Hematopoietic multipotent progenitor cell (in vitro differentiated cells): ENCODE measurements at regions not wholly inside any gene's neighbourhood (a gene's known extent, or its start where the extent isn't known, plus 50 kb on each side); places are given as distances from the start of the nearest gene placed in this dataset.
"Not testable (repeated sequence)": the region's sequence is repeated elsewhere in the genome, so short reads cannot be mapped to it uniquely, and the experiment has no call there.

Source experiments
- DNase-seq, 3 donors: peaks; one replicate each; pipeline ENCODE4 v3.0.0-alpha.2; 2011 to 2015; ENCODE audit warnings: low read depth in 2 of 3, low spot score in 2 of 3

- no peak for DNase-seq
Measured at GRCh38 chr4:178138491-178138890, 696.3 kb upstream of the AGA start.

- no peak for DNase-seq
Measured at GRCh38 chr4:178140326-178140915, 698.2 kb upstream of the AGA start.

- no peak for DNase-seq
Measured at GRCh38 chr4:178142724-178143123, 700.5 kb upstream of the AGA start.

DNA sequence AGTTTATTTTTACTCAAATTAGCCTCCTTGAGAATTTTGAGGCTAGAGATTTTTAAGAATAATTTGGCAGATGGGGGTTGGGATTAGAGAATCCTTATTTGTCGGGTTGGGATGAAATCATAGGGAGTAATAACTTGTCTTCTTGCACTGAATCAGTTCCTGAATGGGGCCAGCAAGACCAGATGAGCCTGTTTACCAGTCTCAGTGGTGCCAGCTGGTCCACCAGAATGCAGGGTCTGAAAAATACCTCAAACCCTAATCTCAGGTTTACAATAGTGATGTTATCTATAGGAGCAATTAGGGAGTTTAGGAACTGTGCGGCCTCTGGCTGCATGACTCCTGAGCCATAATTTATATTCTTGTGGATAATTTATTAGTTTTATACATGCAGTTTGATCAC, 705.9 kb upstream of the AGA start:
- no peak for DNase-seq

DNA sequence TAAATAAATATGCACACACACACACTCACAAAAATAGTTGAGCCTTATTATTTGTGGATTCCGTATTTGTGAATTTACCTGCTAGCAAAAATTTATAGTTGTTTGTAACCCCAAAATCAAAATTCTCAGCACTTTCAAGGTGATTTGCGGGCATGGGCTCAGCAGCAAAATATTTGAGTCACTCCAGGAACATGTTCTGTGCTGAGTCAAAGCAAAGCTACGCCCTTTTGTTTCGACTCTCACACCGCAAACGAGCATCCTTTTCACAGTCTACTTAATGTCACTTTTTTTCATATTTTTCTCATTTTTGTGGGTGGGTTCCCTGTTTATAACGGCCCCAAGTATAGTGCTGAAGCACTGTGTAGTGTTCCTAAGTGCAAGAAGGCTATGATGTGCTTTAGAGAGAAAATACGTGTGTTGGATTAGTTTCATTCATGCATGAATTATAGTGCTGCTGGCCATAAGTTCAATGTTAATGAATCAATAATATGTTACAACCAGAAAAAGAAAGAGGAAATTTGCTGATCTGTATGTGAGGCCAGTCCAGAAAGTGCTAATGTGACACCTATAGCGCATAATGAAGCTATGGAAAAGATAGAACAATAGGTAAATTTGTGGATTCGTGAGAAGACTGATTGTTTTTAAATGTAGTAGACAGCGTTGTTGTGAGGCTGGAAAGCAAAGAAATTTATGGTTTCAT, 723.2 kb upstream of the AGA start:
- no peak for DNase-seq

GRCh38 chr4:178165951-178166308, 723.7 kb upstream of the AGA start:
- DNase-seq: no peak

DNA sequence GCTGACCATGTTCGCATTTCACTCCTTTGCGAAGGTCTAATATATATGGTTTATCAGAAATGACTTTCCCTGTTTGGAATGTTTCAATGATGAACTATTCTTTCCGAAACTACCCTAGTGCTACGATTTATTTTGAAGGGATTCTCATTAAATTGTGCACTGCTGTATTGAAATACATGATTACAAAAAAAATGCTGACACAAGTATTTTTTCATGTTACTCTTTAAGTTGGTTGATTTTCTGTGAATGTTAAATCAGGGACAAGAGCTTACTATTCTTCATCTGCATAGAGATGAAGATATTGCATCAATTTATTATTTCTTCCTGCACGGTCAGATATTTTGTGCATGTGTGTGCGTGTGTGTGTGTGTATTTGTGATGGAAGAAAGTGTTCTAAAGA, 731.5 kb upstream of the AGA start:
- DNase-seq: no peak

DNA sequence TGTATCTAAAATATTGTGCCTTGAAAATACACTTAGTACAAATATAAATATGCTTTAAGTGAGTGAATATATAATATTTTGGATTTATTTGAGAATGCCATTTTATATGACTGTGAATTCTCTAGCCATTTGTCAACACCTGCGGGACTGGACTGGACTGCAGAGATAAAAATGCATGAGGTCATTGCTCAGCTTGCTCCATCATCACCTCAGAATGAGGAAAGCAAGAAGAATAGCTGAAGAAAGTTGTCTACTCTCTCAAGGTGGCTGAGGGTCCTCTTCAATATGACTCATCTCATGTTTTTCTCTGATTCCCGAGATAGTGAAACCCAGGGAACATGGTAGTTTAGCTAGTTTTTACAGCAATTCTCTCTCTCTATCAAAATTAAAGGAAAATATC, 732.5 kb upstream of the AGA start:
- no peak for DNase-seq

DNA sequence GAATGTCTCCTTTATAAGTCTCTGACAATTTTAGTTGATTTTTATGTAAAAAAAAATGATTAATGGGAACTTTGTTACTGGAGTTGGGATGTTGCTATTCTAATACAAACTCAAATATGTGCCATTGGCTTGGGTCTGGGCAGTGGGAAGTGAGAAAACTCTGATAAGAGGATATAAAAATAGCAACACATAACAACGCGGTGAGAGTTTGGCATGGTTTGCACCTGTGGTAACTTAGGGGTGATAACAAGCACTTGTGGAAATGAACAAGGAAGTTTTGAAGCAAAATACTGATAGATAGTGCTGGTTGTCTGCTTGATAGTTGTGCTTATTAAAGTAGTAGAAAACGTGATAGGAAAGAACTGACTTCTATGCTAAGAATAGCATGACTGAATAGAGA, 743.3 kb upstream of the AGA start:
- no peak for DNase-seq

DNA sequence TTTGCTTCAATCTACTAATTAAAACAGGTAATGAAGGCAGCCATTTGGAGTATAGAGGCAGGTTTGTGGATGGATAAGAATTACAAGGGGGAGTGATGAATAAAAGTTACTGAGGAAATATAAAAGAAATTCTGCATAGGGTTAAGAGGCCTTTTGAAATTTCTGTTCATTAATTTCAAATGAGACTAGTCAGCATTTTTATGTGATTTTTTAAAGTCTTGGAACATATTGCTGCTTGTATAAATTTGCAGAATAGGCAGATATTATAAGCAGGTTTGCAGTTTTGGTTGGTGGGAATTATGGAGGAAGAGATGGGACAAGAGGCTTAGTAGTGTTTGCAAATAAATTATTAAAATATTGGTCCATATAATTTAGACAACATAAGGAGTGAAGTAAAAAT, 750.4 kb upstream of the AGA start:
- DNase-seq: no peak

GRCh38 chr4:178196751-178197374, 754.6 kb upstream of the AGA start:
- DNase-seq: no peak

- no peak for DNase-seq
Measured at GRCh38 chr4:178198691-178199090, 756.5 kb upstream of the AGA start.

DNA sequence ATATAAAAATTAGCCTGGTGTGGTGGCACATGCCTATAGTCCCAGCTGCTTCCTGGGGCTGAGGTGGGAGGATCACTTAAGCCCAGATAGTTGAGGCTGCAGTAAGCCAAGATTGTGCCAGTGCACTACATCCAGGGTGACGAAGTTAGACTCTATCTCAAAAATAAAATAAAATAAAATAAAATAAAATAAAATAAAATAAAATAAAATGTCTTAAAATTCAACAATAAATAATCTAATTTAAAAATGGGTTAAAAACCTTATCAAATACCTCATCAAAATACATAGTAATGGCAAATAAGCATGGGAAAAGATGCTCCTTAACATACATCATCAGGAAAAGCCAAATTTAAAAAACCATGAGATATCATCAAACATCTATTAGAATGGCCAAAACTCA, 760.2 kb upstream of the AGA start:
- no peak for DNase-seq

- DNase-seq: no peak
Measured at GRCh38 chr4:178205826-178206225, 763.6 kb upstream of the AGA start.

DNA sequence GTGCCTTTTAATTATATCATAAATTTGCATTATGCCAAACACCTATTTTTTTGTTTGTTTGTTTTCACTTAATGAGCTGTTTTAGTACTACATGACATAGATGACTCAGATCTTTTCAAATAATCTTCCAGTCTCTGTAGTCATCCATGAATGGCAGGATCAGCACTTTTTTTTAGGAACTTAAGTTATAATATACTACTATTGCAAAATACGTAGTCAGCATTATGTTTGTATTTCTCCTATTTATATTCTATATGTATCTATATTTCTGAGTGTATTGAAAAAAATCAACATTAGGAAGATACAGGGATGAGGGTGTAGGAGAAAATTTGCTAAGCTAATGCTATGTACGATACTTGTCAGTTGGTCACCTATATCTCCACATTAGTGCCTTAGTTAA, 773.1 kb upstream of the AGA start:
- no peak for DNase-seq

DNA sequence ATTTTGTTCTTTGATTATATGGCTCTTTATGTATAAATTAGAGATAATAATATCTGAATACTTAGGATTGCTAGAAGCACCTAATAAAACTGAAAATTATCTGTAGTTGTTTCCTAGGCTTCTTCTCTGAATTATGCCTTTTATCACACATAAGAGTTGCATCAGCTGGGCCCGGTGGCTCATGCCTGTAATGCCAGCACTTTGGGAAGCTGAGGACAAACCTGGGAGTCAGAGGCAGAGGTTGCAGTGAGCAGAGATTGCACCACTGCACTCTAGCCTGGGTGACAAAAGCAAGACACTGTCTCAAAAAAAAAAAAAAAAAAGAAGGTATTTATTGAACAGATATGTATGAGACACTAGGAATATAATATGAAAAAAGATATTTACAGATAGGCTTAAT, 773.5 kb upstream of the AGA start:
- no peak for DNase-seq

GRCh38 chr4:178226421-178226820, 784.2 kb upstream of the AGA start:
- not testable (repeated sequence) for DNase-seq

GRCh38 chr4:178233906-178234305, 791.7 kb upstream of the AGA start:
- DNase-seq: no peak

DNA sequence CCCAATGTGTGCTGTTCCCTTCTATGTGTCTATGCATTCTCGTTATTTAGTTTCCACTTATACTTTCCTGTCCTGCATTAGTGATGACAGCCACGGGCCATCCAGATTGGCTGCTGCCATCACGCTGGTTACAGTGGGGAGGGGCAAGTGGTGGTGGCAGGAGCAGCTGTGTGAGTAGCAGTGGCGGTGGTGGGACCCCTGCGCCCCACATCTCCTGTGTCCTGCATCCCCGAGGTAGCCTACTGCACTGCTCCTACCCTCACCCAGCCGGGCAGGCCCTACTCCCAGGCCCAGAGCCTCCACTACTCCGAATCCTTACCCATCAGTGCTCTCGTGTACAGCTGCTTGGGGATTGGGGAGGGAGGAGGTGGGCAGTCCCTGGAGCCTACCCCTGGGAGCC, 798.7 kb upstream of the AGA start:
- DNase-seq: no peak

DNA sequence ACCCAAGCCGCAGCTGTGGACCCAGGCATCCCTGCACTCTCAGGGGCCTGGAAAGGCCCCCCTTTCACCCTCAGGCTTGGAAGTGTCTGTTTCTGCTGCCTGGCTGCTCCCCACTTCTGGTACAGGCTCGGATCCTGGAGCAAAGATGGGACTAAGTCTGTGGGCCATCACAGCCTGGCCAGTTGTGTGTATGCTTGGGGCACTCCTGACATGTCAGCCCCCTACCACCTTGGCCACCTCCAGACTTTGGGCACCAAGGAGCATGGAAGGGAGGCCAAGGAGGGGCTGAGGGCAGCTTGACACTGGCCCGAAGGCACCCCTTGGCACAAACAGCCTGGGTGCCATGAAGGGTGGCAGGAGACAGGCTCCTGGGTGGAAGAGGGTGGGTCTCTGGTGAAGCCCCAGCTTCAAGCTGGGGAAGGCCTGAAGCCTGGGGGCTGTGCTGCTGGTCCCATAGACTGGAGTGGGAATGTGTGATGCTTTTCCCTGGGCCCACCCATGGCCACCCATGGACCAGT, 799.4 kb upstream of the AGA start:
- DNase-seq: no peak

DNA sequence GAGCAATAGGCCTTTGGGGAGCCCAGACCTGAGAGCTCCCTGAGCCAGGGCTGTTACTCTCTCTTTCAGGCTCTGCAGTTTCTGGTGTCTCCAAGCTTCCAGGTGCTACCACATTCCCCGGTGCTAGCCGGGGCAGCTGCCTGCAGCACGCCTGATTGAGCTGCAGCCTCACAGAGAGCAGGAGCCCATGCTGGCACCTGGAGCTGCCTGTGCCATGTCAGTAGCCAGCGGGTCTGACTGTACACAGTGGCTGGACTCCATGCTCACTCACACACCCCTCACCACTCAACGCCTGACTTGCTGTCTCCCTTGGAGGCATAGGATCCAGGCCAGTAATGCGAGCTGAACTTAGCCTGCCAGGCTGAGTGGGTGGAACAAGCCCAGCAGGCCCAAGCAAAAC, 800.4 kb upstream of the AGA start:
- DNase-seq: no peak

- no peak for DNase-seq
Measured at GRCh38 chr4:178244785-178245184, 802.5 kb upstream of the AGA start.
